ENCODE measurements at regions not wholly inside any gene's neighbourhood (a gene's known extent, or its start where the extent isn't known, plus 50 kb on each side); places are given as distances from the start of the nearest gene placed in this dataset.

GRCh38 chr2:18496516-18496915 lies 63.9 kb downstream of the RDH14 start:
- TF ChIP-seq POLR2A (IDR thresholded peaks at IDR 0.05; ENCODE audit: low read depth, low read length) (no peak), POLR2AphosphoS5 (IDR thresholded peaks at IDR 0.05; ENCODE audit: insufficient read depth, low read depth, low read length) (no peak), JUN (IDR thresholded peaks at IDR 0.05; ENCODE audit: borderline replicate concordance, insufficient read depth, insufficient read length, low read depth) (no peak), MAX (IDR thresholded peaks at IDR 0.05; ENCODE audit: insufficient read depth, insufficient read length) (no peak), EZH2 (IDR thresholded peaks at IDR 0.05; ENCODE audit: borderline replicate concordance, low read depth, low read length, severe bottlenecking) (no peak), FOS (IDR thresholded peaks at IDR 0.05; ENCODE audit: borderline replicate concordance, insufficient read depth, low read length) (no peak), MYC (IDR thresholded peaks at IDR 0.05; ENCODE audit: low read depth, low read length) (no peak), GATA2 (IDR thresholded peaks at IDR 0.05; ENCODE audit: insufficient read depth, insufficient read length, low read depth, low read length) (no peak)
- TF ChIP-seq, protein P1, sequence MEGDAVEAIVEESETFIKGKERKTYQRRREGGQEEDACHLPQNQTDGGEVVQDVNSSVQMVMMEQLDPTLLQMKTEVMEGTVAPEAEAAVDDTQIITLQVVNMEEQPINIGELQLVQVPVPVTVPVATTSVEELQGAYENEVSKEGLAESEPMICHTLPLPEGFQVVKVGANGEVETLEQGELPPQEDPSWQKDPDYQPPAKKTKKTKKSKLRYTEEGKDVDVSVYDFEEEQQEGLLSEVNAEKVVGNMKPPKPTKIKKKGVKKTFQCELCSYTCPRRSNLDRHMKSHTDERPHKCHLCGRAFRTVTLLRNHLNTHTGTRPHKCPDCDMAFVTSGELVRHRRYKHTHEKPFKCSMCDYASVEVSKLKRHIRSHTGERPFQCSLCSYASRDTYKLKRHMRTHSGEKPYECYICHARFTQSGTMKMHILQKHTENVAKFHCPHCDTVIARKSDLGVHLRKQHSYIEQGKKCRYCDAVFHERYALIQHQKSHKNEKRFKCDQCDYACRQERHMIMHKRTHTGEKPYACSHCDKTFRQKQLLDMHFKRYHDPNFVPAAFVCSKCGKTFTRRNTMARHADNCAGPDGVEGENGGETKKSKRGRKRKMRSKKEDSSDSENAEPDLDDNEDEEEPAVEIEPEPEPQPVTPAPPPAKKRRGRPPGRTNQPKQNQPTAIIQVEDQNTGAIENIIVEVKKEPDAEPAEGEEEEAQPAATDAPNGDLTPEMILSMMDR (IDR thresholded peaks at IDR 0.05; ENCODE audit: extremely low read depth in 1 of 2, insufficient read depth in 1 of 2, low read depth in 1 of 2, low read length in 2 of 2), result no peak

Measured in endothelial cell of umbilical vein (primary cell).